Naive thymus-derived CD4-positive, alpha-beta T cell (primary cell): ENCODE measurements at regions not wholly inside any gene's neighbourhood (a gene's known extent, or its start where the extent isn't known, plus 50 kb on each side); places are given as distances from the start of the nearest gene placed in this dataset.

Experiments
- ATAC-seq: fragments of 150-1000 bp; cut with Tn5 transposase; 2 replicates; pipeline ENCODE4 v1.10.0; 2021; ENCODE audit warnings: mild to moderate bottlenecking, moderate library complexity
- CTCF ChIA-PET: fragments of 350-600 bp; sonication (Branson Sonifier 250); formaldehyde crosslinking; loops from one replicate; lab custom pipeline; 2021; ENCODE audit warnings: antibody characterized with exemption; lab: Charles Lee
- POLR2A ChIA-PET: fragments of 350-600 bp; sonication (Branson Sonifier 250); formaldehyde crosslinking; loops from one replicate; lab custom pipeline; 2021; ENCODE audit warnings: antibody characterized with exemption, inconsistent platforms; lab: Charles Lee
- DNase-seq, 9 donors: peaks; one replicate each; pipeline versions ENCODE4 v3.0.0 to v3.0.0-alpha.2; 2020 to 2022; ENCODE audit warnings: mixed read lengths in 1 of 9
- H3K27ac ChIP-seq: one replicate; pipeline ENCODE4 v1.7.0; 2013; ENCODE audit warnings: mild to moderate bottlenecking, low read depth, low read length, moderate library complexity
- H3K27me3 ChIP-seq, 2 donors: one replicate each; pipeline ENCODE4 v1.7.0; 2013; ENCODE audit warnings: low read length in 2 of 2, mild to moderate bottlenecking in 2 of 2, moderate library complexity in 2 of 2; ENCODE audit not compliant: control insufficient read depth in 2 of 2, insufficient read depth in 2 of 2
- H3K36me3 ChIP-seq, 3 experiments: 1 replicate in 2 of 3; 2 replicates in 1 of 3; pipeline ENCODE4 v1.7.0; 2013; ENCODE audit warnings: low read length in 3 of 3, mild to moderate bottlenecking in 3 of 3, moderate library complexity in 1 of 3; ENCODE audit not compliant: insufficient read depth in 3 of 3, control insufficient read depth in 2 of 3
- H3K4me1 ChIP-seq, 2 donors: one replicate each; pipeline ENCODE4 v1.7.0; 2013; ENCODE audit warnings: low read length in 2 of 2, mild to moderate bottlenecking in 2 of 2, moderate library complexity in 1 of 2; ENCODE audit not compliant: control insufficient read depth in 2 of 2, insufficient read depth in 2 of 2
- H3K4me3 ChIP-seq: 2 replicates; pipeline ENCODE4 v1.7.0; 2013; ENCODE audit warnings: mild to moderate bottlenecking, low read length
- H3K9me3 ChIP-seq, 3 experiments: 1 replicate in 2 of 3; 2 replicates in 1 of 3; pipeline ENCODE4 v1.7.0; 2013; ENCODE audit warnings: low read length in 3 of 3; ENCODE audit not compliant: control insufficient read depth in 2 of 3
- H3K27ac Mint-ChIP-seq, 9 donors: one replicate each; pipeline ENCODE4 v1.8.0; 2020 to 2022; ENCODE audit warnings: mixed read lengths in 9 of 9, mild to moderate bottlenecking in 8 of 9, moderate library complexity in 5 of 9, inconsistent platforms in 2 of 9
- H3K27me3 Mint-ChIP-seq, 5 donors: one replicate each; pipeline ENCODE4 v1.8.0; 2021 to 2022; ENCODE audit warnings: mixed read lengths in 5 of 5, mild to moderate bottlenecking in 1 of 5
- H3K36me3 Mint-ChIP-seq, 5 donors: one replicate each; pipeline ENCODE4 v1.8.0; 2020 to 2022; ENCODE audit warnings: mixed read lengths in 5 of 5, mild to moderate bottlenecking in 3 of 5, inconsistent platforms in 1 of 5
- H3K4me1 Mint-ChIP-seq, 7 donors: one replicate each; pipeline ENCODE4 v1.8.0; 2020 to 2022; ENCODE audit warnings: mixed read lengths in 7 of 7, mild to moderate bottlenecking in 3 of 7, inconsistent platforms in 1 of 7
- H3K4me3 Mint-ChIP-seq, 10 donors: one replicate each; pipeline ENCODE4 v1.8.0; 2020 to 2022; ENCODE audit warnings: mild to moderate bottlenecking in 10 of 10, mixed read lengths in 10 of 10, moderate library complexity in 6 of 10, inconsistent platforms in 2 of 10
- H3K9me3 Mint-ChIP-seq, 11 donors: one replicate each; pipeline ENCODE4 v1.8.0; 2020 to 2022; ENCODE audit warnings: mixed read lengths in 11 of 11, mild to moderate bottlenecking in 4 of 11, inconsistent platforms in 1 of 11, moderate library complexity in 1 of 11
- intact Hi-C, 2 donors: fragments of 100-400 bp; cut with micrococcal nuclease; formaldehyde crosslinking; loops; one replicate each; pipeline ENCODE4 v1.15.1; 2023

- no peaks in the 10 kb centered on the region for H3K36me3 Mint-ChIP-seq
- no peaks in the 10 kb centered on the region for H3K4me1 ChIP-seq
- no peaks in the 10 kb centered on the region for H3K36me3 ChIP-seq
- no peak overlapping the region for H3K4me3 ChIP-seq
- H3K4me3 Mint-ChIP-seq = no peak overlapping the region
- ChIA-PET CTCF (no interaction called here), POLR2A (no interaction called here)
- no peak overlapping the region for H3K27ac ChIP-seq
- H3K4me1 Mint-ChIP-seq = no peaks in the 10 kb centered on the region
- no peaks in the 10 kb centered on the region for H3K27me3 Mint-ChIP-seq
- intact Hi-C loops = no loop called here
- no peaks in the 10 kb centered on the region for H3K9me3 ChIP-seq
- ATAC-seq (no peak), DNase-seq (no peak)
- H3K27me3 ChIP-seq = no peaks in the 10 kb centered on the region
- H3K27ac Mint-ChIP-seq = no peak overlapping the region
- peaks cover 0 to 27% (median 11%) of the 10 kb centered on the region in 11 donors for H3K9me3 Mint-ChIP-seq
Observed at GRCh38 chr3:96200897-96201296, 613.5 kb upstream of the EPHA6 start.

DNA sequence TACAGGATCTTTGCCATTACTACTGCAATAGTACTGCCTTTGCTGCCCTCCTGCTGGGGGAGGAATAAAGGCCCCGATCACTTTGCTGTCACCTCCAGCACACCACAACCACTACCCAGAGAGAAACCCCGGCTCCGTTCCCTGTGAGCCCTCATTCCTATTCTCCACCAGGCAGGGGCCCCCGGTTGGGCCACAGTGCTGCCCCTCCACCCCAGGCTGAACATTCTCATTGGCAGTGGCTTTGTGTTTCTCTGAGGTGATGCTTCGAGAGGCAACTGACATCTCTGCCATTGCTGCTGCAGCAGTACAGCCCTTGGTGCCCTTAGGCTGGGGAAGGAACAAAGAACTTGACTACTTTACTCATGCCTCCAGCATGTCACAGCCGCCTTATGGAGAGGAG lies 612.9 kb upstream of the EPHA6 start:
- CTCF ChIA-PET = no interaction called here
- H3K9me3 Mint-ChIP-seq = peaks cover 0 to 27% (median 13%) of the 10 kb centered on the region in 11 donors
- H3K4me1 ChIP-seq = no peaks in the 10 kb centered on the region
- H3K36me3 ChIP-seq = no peaks in the 10 kb centered on the region
- H3K36me3 Mint-ChIP-seq = no peaks in the 10 kb centered on the region
- H3K27me3 Mint-ChIP-seq = no peaks in the 10 kb centered on the region
- intact Hi-C loops = no loop called here
- no peak overlapping the region for H3K4me3 ChIP-seq
- no peaks in the 10 kb centered on the region for H3K4me1 Mint-ChIP-seq
- ATAC-seq (no peak), DNase-seq (no peak)
- H3K9me3 ChIP-seq = no peaks in the 10 kb centered on the region
- POLR2A ChIA-PET = no interaction called here
- H3K27ac Mint-ChIP-seq = no peak overlapping the region
- H3K27ac ChIP-seq = no peak overlapping the region
- no peak overlapping the region for H3K4me3 Mint-ChIP-seq
- H3K27me3 ChIP-seq = no peaks in the 10 kb centered on the region

- no peaks in the 10 kb centered on the region for H3K36me3 Mint-ChIP-seq
- H3K4me3 Mint-ChIP-seq = no peak overlapping the region
- no peaks in the 10 kb centered on the region for H3K27me3 Mint-ChIP-seq
- peaks cover 0 to 31% (median 13%) of the 10 kb centered on the region in 11 donors for H3K9me3 Mint-ChIP-seq
- ATAC-seq (no peak), DNase-seq (no peak)
- Histone ChIP-seq H3K27ac (no peak overlapping the region), H3K27me3 (no peaks in the 10 kb centered on the region), H3K36me3 (no peaks in the 10 kb centered on the region), H3K9me3 (no peaks in the 10 kb centered on the region), H3K4me1 (no peaks in the 10 kb centered on the region), H3K4me3 (no peak overlapping the region)
- POLR2A ChIA-PET = no interaction called here
- intact Hi-C loops = no loop called here
- H3K27ac Mint-ChIP-seq = no peak overlapping the region
- no peaks in the 10 kb centered on the region for H3K4me1 Mint-ChIP-seq
- CTCF ChIA-PET = no interaction called here
Observed at GRCh38 chr3:96202181-96202580, 612.2 kb upstream of the EPHA6 start.

- Mint-ChIP-seq H3K27ac (no peak overlapping the region), H3K4me1 (no peaks in the 10 kb centered on the region), H3K4me3 (no peak overlapping the region), H3K27me3 (no peaks in the 10 kb centered on the region), H3K36me3 (no peaks in the 10 kb centered on the region), H3K9me3 (peaks cover 0 to 29% (median 10%) of the 10 kb centered on the region in 11 donors)
- Histone ChIP-seq H3K36me3 (no peaks in the 10 kb centered on the region), H3K9me3 (no peaks in the 10 kb centered on the region), H3K27ac (no peak overlapping the region), H3K4me1 (no peaks in the 10 kb centered on the region), H3K4me3 (no peak overlapping the region), H3K27me3 (no peaks in the 10 kb centered on the region)
- CTCF ChIA-PET = no interaction called here
- DNase-seq (no peak), ATAC-seq (no peak)
- POLR2A ChIA-PET = no interaction called here
- intact Hi-C loops = no loop called here
Observed at GRCh38 chr3:96209699-96210098, 604.7 kb upstream of the EPHA6 start.

- Histone ChIP-seq H3K36me3 (no peaks in the 10 kb centered on the region), H3K4me3 (no peak overlapping the region), H3K27me3 (no peaks in the 10 kb centered on the region), H3K9me3 (peaks cover 0 to 4% (median 0%) of the 10 kb centered on the region in 3 experiments), H3K4me1 (no peaks in the 10 kb centered on the region), H3K27ac (no peak overlapping the region)
- POLR2A ChIA-PET = no interaction called here
- Mint-ChIP-seq H3K27ac (no peak overlapping the region), H3K27me3 (no peaks in the 10 kb centered on the region), H3K9me3 (peaks cover 0 to 43% (median 11%) of the 10 kb centered on the region in 11 donors), H3K36me3 (no peaks in the 10 kb centered on the region), H3K4me3 (no peak overlapping the region), H3K4me1 (no peaks in the 10 kb centered on the region)
- DNase-seq (no peak), ATAC-seq (no peak)
- CTCF ChIA-PET = no interaction called here
- intact Hi-C loops = no loop called here
Observed at GRCh38 chr3:96213393-96213792, 601.0 kb upstream of the EPHA6 start.

- ChIA-PET POLR2A (no interaction called here), CTCF (no interaction called here)
- H3K27me3 ChIP-seq = no peaks in the 10 kb centered on the region
- DNase-seq (no peak), ATAC-seq (no peak)
- peaks cover 0 to 4% (median 0%) of the 10 kb centered on the region in 3 experiments for H3K9me3 ChIP-seq
- no peak overlapping the region for H3K4me3 ChIP-seq
- intact Hi-C loops = no loop called here
- no peaks in the 10 kb centered on the region for H3K4me1 Mint-ChIP-seq
- H3K27me3 Mint-ChIP-seq = no peaks in the 10 kb centered on the region
- H3K27ac ChIP-seq = no peak overlapping the region
- H3K36me3 Mint-ChIP-seq = no peaks in the 10 kb centered on the region
- no peak overlapping the region for H3K27ac Mint-ChIP-seq
- no peaks in the 10 kb centered on the region for H3K36me3 ChIP-seq
- no peaks in the 10 kb centered on the region for H3K4me1 ChIP-seq
- no peak overlapping the region for H3K4me3 Mint-ChIP-seq
- peaks cover 0 to 32% (median 11%) of the 10 kb centered on the region in 11 donors for H3K9me3 Mint-ChIP-seq
Observed at GRCh38 chr3:96214941-96215340, 599.5 kb upstream of the EPHA6 start.

DNA sequence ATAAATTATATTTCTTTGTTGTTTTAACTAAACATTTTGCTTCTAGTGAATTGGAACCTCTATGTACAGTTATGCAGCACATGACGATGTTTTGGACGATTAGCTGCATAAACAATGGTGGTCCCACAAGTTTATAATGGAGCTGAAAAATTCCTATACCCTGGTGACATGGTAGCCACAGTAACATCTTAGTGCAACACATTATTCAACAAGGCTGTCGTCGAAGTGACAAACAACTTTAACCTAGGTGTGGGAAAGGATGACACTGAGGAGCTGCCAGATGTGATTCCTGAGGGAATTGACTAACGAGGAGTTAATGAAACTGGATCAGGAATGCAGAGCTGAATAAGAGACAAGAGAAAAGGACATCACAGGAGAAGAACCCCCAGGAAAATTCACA lies 588.9 kb upstream of the EPHA6 start:
- no peak for DNase-seq
- POLR2A ChIA-PET = no interaction called here
- H3K9me3 ChIP-seq = no peaks in the 10 kb centered on the region
- H3K4me1 Mint-ChIP-seq = no peaks in the 10 kb centered on the region
- intact Hi-C loops = no loop called here
- no peaks in the 10 kb centered on the region for H3K36me3 ChIP-seq
- no peak for ATAC-seq
- no peak overlapping the region for H3K4me3 ChIP-seq
- peaks cover 0 to 21% (median 4%) of the 10 kb centered on the region in 11 donors for H3K9me3 Mint-ChIP-seq
- H3K27ac Mint-ChIP-seq = no peak overlapping the region
- H3K4me3 Mint-ChIP-seq = no peak overlapping the region
- no peaks in the 10 kb centered on the region for H3K4me1 ChIP-seq
- H3K27ac ChIP-seq = no peak overlapping the region
- no peaks in the 10 kb centered on the region for H3K36me3 Mint-ChIP-seq
- no peaks in the 10 kb centered on the region for H3K27me3 ChIP-seq
- no peaks in the 10 kb centered on the region for H3K27me3 Mint-ChIP-seq
- CTCF ChIA-PET = no interaction called here
